Activated CD8-positive, alpha-beta memory T cell treated with anti-CD3 and anti-CD28 coated beads for 36 hours (primary cell): ENCODE measurements at regions not wholly inside any gene's neighbourhood (a gene's known extent, or its start where the extent isn't known, plus 50 kb on each side); places are given as distances from the start of the nearest gene placed in this dataset.

Experiments
- CTCF ChIA-PET: fragments of 350-600 bp; sonication (Branson Sonifier 250); formaldehyde crosslinking; loops from one replicate; lab custom pipeline; 2021; ENCODE audit warnings: antibody characterized with exemption; lab: Charles Lee
- POLR2A ChIA-PET: fragments of 350-600 bp; sonication (Branson Sonifier 250); formaldehyde crosslinking; loops from one replicate; lab custom pipeline; 2021; ENCODE audit warnings: antibody characterized with exemption; lab: Charles Lee

DNA sequence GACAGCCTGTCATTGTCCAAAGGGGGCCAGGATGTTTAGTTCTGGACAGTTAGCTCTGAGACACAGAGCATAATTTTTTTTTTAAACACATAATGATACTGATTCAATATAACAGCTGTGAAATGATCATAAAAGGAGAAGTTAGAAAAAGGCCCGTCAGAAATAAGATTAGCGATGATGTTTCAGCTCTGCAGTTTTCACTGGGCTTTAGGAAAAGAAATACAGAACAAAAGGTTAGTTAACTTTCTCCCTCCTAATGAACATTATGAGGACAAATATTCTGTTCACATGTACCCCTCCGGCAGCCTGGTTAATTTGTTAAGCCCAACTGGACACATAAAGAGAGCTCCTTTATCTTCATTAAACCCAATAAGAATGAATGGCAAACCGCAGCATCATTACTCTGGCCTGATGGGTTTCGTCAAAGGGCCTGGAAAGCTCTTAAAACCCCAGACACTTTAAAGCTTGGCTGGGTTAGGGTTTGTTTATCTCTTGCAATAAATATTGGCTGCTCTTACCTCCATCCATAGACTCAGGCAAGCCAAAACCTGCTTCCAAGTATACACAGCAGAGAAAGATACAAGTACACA lies 394.6 kb downstream of the KIF16B start:
- CTCF ChIA-PET, result no interaction called here
- POLR2A ChIA-PET, result no interaction called here

DNA sequence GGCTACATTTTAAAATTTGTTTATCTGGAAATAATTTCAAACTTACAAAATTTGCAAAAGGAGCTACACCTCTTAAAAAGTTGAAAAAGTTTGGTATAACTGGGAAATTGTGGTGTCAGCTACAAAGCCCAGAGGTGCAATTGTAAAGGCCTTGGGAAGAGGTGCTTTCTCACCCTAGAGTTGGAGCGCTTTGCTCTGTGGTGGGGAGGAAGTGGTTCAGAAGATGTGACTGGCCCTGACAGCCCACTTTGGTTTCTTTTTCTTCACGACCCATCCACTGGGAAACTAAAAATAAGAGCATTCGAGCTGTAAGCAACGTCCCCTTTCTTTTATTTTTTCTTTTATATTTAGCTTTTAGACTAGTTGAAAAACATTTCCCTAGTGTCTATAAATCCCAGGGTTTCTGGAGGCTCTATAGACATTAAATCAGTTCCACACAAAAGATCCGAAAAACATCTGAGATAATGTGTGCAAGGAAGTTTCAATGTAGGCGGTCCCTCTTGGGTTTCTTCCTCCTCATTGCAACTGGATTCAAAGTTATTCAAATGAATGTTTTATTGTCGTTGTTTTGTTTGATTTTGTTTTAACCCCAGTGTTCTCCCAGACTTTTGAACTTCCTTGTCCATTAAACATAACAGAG lies 397.8 kb downstream of the KIF16B start:
- POLR2A ChIA-PET, result no interaction called here
- CTCF ChIA-PET, result no interaction called here

DNA sequence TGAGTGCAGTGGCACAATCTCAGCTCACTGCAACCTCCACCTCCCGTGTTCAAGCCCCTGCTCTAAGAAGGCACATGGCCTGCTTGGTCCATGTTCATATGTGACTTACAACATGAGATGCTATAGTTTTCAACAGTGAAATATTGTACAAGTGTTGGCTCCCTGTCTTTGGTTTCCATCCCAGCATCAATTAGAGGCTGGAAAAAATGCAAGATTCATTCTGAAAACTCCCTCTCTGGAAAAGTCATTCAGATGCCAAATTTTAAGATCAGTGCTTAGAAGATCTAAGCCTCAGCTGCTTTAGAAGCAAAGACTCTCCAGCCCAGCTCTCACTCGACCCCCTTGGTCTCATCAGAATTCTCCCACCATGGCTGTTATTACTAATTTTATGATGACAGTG lies 398.9 kb downstream of the KIF16B start:
- ChIA-PET POLR2A (no interaction called here), CTCF (interaction anchor here (1.1 kb wide), 1 partner anchor 16 kb away, joined by 3 read pairs; no protein-coding TSS in a partner anchor)

DNA sequence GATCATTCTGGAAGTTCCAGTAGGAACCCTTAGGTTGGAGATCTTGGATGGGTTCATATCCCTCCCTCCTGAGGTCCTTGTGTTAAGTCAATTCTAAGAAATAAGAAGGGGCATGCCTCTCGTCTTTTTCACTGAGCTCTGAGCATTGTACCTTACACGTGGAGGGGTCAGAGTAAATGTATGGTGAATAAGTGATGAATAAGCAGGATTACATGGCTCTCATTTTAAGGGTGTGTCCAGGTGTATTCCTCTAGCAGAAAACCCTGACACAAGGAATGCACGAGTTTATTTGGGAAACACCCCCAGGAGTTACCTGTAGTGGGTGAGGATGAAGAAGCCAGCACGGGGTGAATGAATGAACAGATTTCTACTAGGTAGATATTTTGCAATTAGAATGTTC lies 400.2 kb downstream of the KIF16B start:
- CTCF ChIA-PET, result no interaction called here
- POLR2A ChIA-PET, result no interaction called here

DNA sequence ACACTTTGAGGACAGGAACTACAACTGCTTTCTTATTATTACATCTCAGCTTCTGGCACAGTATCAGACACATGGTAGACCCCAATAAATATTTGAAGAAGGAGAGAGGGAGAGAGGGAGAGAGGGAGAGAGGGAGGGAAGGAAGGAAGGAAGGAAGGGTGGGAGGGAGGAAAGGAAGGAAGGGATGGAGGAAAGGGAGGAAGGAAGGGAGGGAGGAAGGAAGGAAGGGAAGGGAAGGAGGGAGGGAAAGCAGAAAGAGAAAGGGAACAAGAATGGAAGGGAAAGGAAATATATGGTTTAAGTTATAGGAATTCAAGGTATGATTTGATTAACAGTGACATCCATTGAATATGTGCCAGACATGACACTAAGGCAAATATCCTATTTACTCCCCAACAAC lies 402.1 kb downstream of the KIF16B start:
- CTCF ChIA-PET, result no interaction called here

DNA sequence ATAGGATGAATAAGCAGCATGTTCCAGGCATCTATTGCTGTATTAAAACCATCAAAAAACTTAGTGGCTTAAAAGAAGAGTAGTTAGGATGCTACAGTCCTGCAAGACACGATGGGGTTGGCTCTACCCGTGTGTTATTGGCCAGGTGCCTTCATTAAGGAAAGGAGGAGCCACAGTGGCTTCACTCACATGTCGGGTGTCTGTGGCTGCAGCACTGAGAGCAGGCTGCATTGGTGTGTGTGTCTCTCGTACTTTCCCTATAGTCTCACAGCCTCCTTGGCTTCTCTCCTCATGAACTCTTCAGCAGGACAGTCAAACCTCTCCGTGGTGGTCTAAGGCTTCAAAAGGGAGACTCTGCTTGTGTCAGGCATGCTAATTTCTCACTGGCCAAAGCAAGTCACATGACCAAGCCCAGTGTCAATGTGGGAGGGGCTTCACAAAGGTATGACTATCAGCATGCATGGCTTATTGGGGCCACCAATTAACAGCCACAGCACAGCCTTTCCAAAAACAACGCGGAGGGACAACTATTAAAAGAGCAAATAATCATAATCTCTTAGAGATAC lies 402.8 kb downstream of the KIF16B start:
- ChIA-PET POLR2A (no interaction called here), CTCF (no interaction called here)

More for the DNA sequence above, 402.1 kb downstream of the KIF16B start:
- POLR2A ChIA-PET, result no interaction called here

DNA sequence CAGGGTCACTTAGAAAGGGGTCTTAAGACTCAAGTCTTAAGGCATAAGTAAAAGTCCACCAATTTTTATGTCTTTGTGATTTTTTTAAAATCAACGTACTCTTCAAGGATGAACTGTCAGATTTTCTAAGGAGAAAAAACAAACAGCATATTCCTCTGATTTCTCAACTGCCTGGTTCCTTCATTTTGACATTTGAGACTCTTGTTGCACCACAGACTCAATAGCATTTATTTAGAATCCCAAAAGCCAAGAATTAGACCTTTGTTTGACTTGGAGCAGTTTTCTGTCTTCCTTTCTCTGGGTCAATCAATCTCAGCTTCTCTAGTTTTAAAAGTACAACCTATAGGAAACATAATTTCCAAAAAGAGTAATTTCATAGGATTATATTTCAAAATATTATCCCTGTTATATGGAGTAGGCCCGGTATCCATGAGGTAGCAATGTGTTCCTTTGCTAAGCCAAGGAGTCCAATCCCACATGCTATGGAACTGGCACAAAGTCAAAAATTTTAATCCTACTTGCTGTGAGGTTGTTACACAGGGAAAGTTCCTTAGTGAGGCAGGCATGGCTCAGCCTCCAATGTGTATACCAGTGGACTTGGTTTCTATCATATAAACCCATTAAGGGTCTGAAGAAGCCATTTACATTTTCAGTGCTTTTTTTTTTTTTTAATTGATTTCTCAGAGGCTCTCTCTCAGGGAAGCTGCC lies 405.7 kb downstream of the KIF16B start:
- ChIA-PET POLR2A (no interaction called here), CTCF (no interaction called here)

DNA sequence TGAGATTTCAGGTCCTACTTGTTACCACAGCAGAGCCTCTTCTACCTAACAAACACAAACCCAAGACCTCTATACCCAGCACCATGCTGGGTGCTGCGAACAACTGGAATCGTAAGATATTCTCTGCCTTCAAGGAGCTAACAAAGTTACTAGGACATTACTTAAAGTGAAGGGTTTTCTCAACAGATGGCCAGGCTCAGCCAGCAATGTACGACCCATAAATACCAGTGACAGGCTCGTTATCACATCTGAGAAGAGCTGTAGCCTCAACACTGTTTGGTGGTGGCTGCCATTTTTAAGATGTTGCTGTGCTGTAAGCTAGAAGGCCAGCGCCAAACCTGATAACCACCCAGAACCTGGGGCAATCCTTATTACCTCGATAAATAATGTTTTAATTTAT lies 406.5 kb downstream of the KIF16B start:
- ChIA-PET CTCF (no interaction called here), POLR2A (no interaction called here)

DNA sequence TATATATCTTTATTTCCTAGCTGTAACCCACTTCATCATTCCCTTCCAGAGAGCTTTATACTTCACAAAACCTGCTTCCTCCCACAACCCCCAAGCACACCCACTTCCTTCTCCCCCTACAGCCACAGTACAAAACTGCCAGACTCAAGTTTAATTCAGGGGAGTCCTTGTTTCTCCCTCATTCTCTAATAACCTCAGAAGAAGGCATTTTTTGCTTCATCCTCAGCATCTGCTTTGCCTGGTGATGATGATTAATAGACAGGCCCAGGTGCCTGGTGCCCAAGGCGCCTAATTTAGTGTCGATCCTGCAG lies 414.3 kb downstream of the KIF16B start:
- POLR2A ChIA-PET, result no interaction called here
- CTCF ChIA-PET, result interaction anchor here (0.6 kb wide), 1 partner anchor 15 kb away, joined by 3 read pairs; no protein-coding TSS in a partner anchor

DNA sequence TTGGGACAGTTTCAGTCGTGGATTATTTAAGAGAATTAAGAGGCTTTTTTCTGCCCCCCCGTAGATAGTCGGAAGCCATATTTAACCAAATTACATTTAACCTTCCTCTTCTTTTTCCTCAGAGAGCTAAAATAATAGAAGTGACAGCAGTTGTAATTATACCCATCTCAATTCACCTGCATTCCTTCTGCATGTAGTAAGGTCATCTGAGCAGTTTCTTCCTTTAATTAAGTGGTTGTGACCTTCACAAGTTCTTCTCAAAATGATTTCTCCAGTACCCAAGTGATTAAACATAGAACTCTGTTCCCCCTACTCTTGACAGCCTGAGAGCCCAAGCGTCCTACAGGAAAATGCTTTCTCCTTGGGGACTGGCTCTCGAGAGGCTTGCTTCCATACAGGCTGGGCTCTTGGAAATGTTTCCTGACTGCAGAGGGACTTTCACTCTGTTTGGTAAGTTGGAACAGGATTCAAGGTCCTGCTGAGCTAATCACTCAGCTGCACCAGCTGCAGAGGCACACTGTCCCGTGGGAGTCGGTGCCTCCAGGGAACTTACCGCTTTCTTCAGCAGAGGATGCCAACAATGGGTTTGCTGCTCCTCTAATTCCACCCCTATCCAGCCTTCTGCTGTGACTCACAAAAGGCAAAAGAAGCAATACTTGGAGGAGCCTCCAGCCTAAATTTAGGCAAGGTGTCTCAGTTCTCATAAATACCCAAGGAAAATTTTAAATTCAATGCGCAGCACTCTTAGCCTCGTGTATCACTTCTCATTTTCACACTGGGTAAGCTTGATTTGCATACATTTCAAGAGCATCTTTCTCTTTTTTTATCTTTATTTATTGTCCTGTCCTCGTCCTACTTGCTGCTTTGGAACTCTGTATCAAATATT lies 414.9 kb downstream of the KIF16B start:
- ChIA-PET POLR2A (no interaction called here), CTCF (interaction anchor here (0.6 kb wide), 1 partner anchor 16 kb away, joined by 3 read pairs; no protein-coding TSS in a partner anchor)

DNA sequence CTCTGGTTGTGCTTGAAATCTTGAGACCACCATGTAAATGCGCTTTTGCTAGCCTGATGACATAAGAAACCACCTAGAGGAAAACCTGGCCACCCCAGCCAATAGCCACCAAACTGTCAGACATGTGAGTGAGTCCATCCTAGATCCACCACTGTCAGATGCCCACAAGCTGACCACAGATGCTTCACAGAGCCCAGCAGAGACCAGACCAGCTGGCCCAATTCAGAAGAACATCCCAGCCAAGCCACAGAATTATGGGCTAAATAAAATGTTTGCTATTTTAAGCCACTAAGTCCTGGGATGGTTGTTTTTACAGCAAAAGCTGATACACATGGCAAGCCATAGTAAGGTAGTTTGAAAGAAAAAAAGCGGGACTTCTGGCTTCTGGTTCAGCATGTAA lies 425.3 kb downstream of the KIF16B start:
- ChIA-PET POLR2A (no interaction called here), CTCF (no interaction called here)

DNA sequence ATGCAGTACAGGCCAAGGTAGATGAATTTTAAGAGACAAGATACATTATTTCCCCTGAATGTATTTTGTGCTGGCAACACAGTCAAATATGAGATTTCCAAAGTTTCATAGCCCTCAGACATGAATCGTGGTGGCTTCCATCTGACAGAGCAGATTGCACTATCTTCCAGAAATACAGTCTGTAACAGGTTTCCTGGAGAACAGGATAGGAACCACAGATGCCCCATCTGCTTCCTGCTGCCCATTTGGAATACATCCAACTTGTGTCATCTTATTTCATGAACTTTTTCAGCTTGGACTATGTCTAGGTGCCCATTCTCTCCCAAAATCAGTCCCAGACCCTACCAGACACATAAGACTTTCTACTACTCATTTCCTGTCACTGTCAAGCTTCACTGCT lies 426.0 kb downstream of the KIF16B start:
- ChIA-PET POLR2A (no interaction called here), CTCF (no interaction called here)

DNA sequence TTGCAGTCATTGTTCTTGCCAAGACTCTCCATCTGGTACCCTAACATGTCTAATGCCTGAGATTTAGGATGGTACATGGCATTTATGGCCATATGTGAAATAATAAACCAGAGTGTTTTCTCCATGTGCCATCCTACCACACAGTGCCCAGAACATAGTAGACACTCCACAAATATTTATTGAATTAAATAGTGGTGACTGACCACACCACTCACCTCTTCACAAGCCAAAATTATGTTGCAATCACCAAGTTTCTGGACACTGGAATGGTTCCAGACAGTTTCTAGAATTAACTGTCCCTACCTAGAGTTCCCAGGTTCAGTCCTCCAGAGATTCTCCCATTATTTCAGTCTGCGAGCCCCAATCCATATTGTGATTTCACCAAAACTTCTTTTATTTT lies 427.3 kb downstream of the KIF16B start:
- POLR2A ChIA-PET, result interaction anchor here (0.6 kb wide), 1 partner anchor 1693 kb away, joined by 3 read pairs; no protein-coding TSS in a partner anchor
- CTCF ChIA-PET, result no interaction called here

DNA sequence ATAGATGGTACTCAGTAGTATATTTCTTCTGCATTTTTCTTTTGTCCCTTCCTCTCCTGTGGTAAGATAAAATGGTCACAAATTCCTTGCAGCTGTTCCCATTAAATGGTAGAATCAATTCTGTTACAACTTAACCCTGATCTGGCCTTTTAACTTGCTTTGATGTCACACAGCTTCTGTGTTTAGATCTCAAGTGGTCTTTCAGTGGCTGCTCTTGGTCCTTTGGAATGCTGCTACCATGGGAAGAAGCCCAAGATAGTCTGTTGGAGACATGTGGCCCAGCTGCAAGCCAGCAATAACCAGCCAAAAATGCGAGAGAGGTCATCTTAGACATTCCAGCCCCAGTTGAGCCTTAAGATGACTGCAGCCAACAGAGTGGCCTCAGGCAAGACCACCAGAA lies 429.7 kb downstream of the KIF16B start:
- CTCF ChIA-PET, result no interaction called here
- POLR2A ChIA-PET, result no interaction called here

DNA sequence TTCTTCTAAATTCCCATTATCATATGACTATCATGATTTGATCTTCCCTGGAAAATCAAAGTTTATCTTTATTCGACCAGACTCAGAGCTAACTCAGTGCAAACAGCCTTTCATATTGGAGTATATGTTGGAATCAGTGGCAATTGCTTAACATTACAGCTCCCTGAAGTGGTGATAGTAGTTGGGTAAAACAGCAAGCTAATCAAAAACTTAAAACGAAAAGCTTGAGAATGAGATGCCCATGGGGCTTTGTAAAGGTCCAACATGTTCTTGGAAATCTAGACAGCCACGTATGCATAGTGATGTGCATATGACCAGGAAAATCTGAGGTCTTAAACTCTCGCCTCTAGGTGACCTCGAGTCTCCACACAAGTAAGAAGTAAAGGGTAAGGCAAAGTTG lies 437.6 kb downstream of the KIF16B start:
- ChIA-PET POLR2A (no interaction called here), CTCF (no interaction called here)

DNA sequence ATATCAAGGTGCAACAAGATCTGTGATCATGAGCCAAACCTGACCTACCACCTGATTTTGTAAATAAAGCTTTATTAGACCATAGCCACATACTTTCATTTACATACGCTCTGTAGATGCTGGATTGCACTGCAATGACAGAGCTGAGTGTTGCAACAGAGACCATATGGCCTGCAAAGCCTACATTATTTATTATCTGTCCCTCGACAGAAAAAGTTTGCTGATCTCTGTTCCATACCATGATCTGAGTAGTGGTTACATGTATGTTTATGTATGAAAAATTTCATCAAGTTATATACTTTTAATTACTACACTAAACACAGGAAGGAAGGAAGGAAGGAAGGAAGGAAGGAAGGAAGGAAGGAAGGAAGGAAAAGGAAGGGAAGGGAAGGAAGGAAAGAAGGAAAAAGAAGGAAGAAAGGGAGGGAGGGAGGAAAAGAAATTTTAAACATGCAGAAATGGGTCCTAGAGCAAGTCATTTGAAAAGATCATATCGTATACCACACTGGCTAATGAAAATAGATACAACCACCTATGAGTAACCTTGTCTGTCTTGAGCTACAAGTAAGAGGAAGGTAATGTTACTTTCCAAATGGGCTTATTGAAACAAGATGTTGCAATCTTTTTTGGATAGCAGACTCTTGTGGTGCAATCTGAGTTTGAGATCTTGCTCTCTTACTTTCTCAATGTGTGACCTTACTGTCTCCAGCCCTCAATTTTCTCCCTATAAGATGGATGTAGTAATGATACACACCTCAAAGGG lies 441.0 kb downstream of the KIF16B start:
- ChIA-PET CTCF (no interaction called here), POLR2A (no interaction called here)

DNA sequence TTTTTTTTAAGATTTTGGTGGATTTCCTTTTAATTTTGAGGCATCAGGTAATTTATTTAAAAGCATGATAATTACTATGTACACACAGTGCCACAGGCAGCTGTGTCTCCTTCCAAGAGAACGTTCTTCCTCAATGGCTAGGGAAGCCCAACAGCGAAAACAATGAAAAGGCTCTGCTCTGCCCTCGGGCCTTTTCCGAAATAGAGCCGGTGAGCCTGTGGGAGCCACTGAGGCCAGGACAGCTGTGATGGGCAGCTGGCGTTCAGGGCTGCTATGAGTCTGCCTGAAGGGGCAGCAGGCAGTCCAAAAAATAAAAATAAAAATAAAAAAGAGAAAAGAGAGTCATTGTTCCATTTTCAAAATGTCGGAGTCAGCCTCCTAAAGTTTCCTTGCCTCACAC lies 443.8 kb downstream of the KIF16B start:
- ChIA-PET POLR2A (no interaction called here), CTCF (no interaction called here)

DNA sequence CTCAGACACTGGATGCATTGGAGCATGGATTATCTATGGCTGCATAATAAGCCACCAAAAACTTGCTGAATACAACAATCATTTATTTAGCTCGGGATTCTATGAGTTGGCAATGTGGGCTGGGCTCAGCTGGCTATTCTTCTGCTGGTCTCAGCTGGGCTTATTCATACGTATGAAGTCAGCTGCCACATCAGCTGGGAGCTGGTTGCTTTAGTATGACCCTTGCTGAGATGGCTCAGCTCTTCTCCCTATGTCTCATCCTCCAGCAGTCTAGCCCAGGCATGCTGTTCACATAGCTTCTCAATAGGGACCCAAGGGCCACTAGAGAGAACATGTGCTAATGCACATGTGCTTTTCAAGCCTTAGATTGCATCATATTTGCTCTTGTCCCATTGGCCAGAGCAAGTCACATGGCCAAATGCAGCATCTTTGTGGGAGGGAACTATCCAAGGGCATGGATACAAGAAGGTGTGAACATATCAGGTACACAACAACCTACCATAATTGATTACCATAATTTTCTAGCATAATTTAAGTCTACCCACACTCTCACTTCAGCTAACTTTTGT lies 444.6 kb downstream of the KIF16B start:
- ChIA-PET CTCF (interaction anchor here (0.6 kb wide), 1 partner anchor 366 kb away, joined by 4 read pairs; no protein-coding TSS in a partner anchor), POLR2A (no interaction called here)

DNA sequence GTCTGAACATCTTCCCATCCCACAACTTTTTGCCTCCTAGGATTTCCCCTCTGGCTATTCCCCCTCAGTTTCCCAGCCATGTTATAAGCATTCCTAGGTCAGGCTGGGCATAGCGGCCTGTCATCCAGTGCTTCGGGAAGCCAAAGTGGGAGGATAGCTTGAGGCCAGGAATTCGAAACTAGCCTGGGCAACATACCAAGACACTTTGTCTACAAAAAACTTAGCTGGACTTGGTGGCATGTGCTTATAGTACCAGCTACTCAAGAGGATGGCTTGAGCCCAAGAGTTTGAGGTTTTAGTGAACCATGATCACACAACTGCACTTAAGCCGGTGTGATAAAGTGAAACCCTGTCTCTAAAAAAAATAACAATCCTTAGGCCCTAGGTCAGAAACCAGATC lies 447.4 kb downstream of the KIF16B start:
- CTCF ChIA-PET, result no interaction called here
- POLR2A ChIA-PET, result no interaction called here
